ENCODE measurements at regions not wholly inside any gene's neighbourhood (a gene's known extent, or its start where the extent isn't known, plus 50 kb on each side); places are given as distances from the start of the nearest gene placed in this dataset.
"Not testable (repeated sequence)": the region's sequence is repeated elsewhere in the genome, so short reads cannot be mapped to it uniquely, and the experiment has no call there.

GRCh38 chr4:14111730-14112181 is 484.2 kb upstream of the BOD1L1 start:
- DNase-seq (ENCODE audit: low spot score) = no peak

DNA sequence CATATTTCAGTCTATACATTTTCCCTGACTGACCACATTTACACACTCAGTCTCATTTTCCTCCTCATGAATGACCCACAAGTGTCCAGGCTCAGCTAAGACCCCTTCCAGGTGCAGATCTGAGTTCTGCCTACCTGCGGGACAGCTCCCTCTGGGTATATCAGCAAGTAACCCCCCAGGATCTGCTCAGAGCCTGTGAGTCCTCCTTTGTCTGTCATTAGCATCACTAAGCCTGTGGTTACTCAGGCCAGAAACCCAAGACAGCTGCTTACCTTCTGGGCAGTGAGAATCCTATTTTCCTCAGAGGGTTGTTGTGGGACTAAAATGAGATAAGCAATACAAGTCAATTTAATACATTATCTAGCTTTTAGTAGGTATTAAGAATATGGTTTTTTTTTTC is 487.6 kb upstream of the BOD1L1 start:
- DNase-seq (ENCODE audit: low spot score) = no peak

GRCh38 chr4:14117575-14118238 is 490.2 kb upstream of the BOD1L1 start:
- no peak for DNase-seq (ENCODE audit: low spot score)

DNA sequence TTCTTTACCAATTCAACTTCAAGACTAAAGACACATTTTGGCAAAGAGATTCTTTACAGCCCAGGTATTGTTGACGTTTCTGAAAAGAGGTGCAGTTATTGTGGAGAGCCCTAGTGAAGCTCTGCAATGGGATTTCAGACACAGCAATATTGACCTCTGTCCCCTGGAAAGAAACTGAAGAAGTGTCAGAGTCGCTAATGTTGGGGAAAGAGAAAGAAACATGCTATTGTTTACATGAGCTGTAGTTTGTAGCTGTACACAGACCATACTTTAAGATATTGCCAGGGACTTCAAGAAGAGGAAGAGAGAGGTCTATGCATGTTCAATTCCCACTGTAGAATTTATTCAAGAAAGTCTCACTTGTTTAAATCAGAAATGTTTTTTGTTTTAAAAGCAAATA is 497.3 kb upstream of the BOD1L1 start:
- no peak for DNase-seq (ENCODE audit: low spot score)

DNA sequence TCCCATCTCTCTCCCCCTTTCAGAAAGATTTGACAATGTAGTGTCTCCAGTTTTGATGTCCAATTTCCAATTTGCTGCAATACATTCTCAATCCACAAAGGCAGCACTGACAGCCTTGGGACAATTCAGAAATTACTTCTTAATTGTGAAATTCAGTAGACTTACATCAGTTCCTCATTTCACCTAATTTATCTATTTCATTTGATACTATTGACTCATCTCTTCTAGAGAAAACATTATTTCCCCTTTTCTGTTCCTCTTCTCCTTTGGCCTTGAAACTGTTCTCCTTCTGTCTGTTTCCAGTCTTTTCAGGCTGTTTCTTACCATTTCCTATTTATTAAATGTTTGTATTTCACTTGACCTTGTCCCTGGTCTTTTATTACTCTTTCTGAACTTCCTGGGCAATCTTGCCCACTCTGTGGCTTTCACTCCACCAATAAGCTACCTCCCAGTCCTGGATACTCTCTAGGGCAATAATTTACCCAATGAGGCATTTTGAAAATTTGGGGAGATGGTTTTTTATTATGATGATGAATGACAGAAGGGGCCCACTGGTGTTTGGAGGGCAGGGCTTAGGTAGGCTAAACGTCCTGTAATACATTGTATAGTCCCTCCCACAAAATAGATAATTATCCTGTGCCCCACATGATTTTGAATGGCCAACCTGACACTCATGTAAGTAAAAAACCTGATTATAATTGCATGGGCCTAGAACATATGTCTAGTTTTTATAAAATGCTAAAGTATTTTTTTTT is 498.0 kb upstream of the BOD1L1 start:
- DNase-seq (ENCODE audit: low spot score) = no peak

DNA sequence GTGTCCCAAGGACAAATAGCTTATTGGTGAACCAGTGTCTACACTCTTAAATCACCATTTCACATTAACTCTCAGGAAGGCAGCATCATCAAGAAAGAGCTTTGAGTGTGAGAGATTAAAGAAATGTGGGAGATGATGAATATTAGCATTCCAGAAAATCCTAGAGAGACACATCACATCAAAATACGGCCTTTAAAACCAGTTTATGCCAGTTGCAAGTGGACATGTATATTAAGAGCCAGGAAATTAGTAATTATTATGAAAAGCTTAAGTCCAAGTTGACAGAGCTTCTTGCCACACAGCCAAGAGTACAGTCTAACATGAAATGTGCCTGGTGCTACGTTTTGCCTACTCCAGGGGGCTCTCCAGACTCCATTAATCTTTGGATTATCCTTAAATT is 503.0 kb upstream of the BOD1L1 start:
- DNase-seq (ENCODE audit: low spot score) = no peak

GRCh38 chr4:14131335-14131734 is 503.8 kb upstream of the BOD1L1 start:
- DNase-seq (ENCODE audit: low spot score) = no peak

DNA sequence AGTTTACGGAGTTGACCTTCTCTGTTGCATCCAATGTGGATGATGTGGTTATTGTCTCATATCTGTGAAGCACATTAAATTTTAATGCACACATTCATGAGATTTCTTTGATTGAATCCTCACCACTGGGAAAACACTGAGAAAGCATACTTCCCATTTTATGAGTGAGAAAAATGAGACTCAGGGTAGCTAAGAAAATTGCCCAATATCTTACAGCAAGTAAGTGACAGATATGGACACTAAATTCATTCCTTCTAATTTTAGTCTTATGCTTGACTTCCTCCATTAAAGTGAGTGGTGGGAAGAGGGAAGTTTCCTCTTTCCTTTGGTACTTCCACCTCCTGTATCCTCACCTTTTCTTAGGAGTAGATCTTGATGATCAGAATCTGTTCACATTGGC is 504.8 kb upstream of the BOD1L1 start:
- no peak for DNase-seq (ENCODE audit: low spot score)

DNA sequence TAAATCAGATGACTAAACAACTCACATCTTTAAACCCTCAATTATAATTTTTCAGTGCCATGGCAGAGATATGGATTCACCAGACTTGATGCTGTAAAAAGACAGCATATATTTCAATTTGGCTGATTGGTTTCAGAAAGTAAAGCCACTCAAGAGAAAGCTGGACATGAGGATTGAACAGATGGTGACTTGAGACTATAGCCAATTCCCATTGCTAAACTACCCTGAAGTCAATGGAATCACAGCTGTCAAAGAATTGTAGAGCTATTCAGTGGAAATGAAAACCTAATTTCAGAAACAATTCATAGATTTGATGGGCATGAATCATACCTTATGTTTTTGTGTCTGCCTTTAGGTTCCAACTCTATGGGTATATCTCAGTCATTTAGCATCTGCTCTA is 510.6 kb upstream of the BOD1L1 start:
- no peak for DNase-seq (ENCODE audit: low spot score)

- DNase-seq (ENCODE audit: low spot score) = no peak
These were observed 516.4 kb upstream of the BOD1L1 start for GRCh38 chr4:14143892-14144291.

GRCh38 chr4:14149176-14150053 is 521.9 kb upstream of the BOD1L1 start:
- DNase-seq (ENCODE audit: low spot score) = no peak

GRCh38 chr4:14151101-14151500 is 523.6 kb upstream of the BOD1L1 start:
- DNase-seq (ENCODE audit: low spot score) = no peak

DNA sequence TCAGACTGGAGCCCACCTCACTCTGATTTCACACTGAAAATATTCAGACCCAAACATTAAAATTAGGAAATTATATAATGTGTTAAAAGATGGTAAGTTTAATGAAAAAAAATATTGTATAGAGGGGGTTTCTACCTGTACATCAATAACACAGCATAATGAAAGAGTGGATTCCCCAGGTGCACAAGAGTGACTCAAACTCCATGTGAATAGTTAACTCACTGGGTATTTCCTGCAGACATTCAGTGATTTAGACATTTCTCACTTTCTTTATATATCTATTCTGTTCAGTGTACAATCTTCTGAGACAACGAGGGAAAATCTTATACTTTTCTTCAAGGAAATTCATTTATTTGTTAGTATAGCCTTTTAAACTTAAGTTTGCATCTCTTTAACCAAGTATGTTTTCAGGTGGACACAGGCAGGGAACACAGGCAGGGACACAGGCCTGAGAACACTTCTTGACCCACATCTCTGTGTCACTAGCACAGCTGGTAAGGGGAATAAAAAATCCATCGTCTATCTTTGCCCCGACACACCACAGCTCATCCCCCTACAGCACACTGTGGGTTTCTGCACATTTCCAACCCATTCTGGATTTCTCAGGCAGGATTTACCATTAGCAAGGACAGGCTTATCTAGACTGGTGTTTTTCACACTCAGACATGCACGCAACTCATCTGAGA is 525.5 kb upstream of the BOD1L1 start:
- DNase-seq (ENCODE audit: low spot score) = no peak

GRCh38 chr4:14155803-14156202 is 528.3 kb upstream of the BOD1L1 start:
- no peak for DNase-seq (ENCODE audit: low spot score)

GRCh38 chr4:14157262-14157661 is 529.7 kb upstream of the BOD1L1 start:
- DNase-seq (ENCODE audit: low spot score) = no peak

DNA sequence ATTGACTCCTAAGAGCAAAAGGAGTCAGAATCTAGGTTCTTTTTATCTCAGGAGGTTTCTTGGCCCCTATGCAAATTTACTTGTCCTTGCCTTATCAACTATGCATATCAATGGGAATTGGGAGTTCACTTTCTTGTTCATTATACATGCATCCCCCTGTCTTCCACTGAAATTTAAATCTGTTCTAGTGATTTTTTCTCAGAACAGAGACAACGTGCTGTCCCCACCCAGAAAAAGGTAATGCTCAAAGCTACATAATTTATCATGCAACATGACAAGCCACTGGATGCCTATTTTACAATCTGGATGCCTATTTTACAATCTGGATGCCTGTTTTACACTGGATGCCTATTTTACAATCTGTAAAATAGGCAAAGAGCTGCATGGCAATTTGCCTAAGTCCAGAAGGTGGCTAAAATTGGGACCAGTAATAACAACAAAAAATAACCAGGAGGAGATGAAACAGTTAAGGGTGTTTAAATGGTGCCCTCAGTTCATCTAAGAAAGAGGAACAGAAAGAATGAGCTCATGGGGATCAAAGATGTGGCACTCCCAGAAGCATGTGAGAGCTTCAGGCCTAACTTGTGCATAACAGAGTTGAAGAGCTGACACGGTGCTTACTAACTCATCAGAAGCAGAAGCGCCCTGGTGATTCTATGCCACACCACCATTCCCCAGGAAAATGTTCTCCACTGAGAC is 537.8 kb upstream of the BOD1L1 start:
- DNase-seq (ENCODE audit: low spot score) = no peak

- no peak for DNase-seq (ENCODE audit: low spot score)
These were observed 540.5 kb upstream of the BOD1L1 start for GRCh38 chr4:14167876-14168510.

DNA sequence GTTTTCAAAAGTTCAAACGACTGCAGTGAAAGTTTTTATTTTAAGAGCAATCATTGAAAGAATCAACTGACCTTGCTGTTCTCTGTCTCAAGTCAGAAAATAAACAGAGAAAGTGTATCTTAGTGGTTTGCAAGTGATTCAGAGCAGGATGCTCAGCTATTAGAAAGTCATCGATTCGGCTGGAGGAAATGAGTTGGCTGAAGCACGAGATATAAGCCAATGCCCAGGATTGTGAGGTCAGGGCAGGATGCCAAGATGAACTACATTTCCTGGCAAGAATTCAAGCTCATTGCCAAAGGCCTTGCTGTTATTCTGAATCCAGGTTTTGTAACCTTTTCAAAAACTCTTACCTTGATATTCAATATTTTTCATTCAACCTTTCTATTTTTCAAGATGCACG is 541.4 kb upstream of the BOD1L1 start:
- peak; percentile 97 for DNase-seq (ENCODE audit: low spot score)

DNA sequence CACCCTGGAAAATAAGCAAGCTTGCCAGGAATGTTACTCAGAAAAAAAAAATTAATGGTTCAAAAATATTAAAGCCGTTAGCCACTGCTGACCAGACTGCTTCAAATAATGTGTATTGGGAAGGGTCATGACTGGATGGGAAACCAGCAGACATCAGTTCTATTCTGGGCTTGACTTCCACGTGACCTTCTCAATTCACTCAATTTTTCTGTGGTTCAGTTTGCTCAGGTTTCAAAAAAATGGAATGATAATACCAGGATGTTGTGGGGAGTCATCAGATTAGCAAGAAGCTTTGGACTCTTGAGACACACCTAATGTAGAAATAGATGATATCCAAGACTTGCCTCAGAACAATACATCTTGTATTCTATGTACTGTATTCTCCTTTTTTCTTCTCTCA is 541.9 kb upstream of the BOD1L1 start:
- DNase-seq (ENCODE audit: low spot score) = peak; percentile 38

GRCh38 chr4:14169940-14170339 is 542.4 kb upstream of the BOD1L1 start:
- not testable (repeated sequence) for DNase-seq (ENCODE audit: low spot score)

- DNase-seq (ENCODE audit: low spot score) = no peak
These were observed 549.1 kb upstream of the BOD1L1 start for GRCh38 chr4:14176613-14177012.
